ENCODE measurements at regions not wholly inside any gene's neighbourhood (a gene's known extent, or its start where the extent isn't known, plus 50 kb on each side); places are given as distances from the start of the nearest gene placed in this dataset.

- TF ChIP-seq CTCF (IDR thresholded peaks at IDR 0.05) = no peak
- no peak for TF ChIP-seq POLR2A (IDR thresholded peaks at IDR 0.05)
Measured at GRCh38 chr5:86879086-86879485, 261.3 kb downstream of the COX7C start.
